ENCODE measurements at regions not wholly inside any gene's neighbourhood (a gene's known extent, or its start where the extent isn't known, plus 50 kb on each side); places are given as distances from the start of the nearest gene placed in this dataset.

- no peak for DNase-seq (ENCODE audit: low read depth in 2 of 2)
Observed at GRCh38 chr12:65764325-65764724, 60.0 kb upstream of the HMGA2 start.

DNA sequence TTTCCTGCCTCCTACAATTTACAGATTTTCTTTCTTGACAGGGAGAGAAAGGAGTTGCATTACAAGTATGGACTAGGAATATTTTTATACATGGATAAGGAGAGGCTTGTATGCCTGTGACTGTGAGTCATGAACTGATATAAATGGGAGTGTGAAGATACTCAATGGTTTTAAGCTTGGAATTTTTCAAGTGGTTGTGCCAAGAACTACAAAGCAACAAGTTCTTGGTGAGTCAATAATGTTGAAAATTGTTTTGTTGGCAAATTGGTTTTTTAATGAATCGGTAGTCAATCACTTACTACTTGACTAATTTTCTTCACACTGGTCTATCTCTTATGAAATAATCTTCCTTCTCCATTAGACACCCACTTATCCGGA lies 58.9 kb upstream of the HMGA2 start:
- DNase-seq (ENCODE audit: low read depth in 2 of 2) = no peak

DNA sequence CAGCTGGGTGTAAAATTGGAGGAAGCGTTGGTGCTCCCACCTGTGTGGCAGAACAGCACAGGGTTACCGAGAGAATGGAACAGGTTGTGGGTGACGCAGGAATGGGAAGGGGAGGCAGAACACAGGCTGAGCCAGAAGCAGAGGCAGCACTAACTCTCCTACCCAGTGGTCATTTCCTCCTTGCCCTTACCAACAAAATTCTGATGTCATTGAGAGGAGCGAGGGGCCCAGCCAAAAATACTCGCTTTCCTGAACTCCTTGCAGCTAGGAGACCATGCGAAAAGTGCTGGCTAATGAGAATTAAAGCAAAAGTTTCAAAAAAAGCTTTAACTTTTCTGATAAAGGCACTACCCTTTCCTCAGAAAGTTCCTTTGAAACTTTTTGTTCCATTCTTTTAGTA lies 54.4 kb upstream of the HMGA2 start:
- DNase-seq (ENCODE audit: low read depth in 2 of 2) = no peak

Measured in stimulated activated CD4-positive, alpha-beta T cell treated with anti-CD3 and anti-CD28 coated beads, Interleukin-4, amount 100 ng/mL, for 48 hours (primary cell).